OCI-LY3 (cell line): ENCODE measurements at regions not wholly inside any gene's neighbourhood (a gene's known extent, or its start where the extent isn't known, plus 50 kb on each side); places are given as distances from the start of the nearest gene placed in this dataset.

ENCODE experiments used
- H2AFZ ChIP-seq: fragments of 200-600, 300-600 bp; shearing (Covaris generic); 2 replicates; pipeline ENCODE4 v1.6.0; 2014; ENCODE audit warnings: antibody characterized with exemption, low read depth, low read length
- H3K27ac ChIP-seq: fragments of 200-600, 300-600 bp; sonication (generic); 2 replicates; pipeline ENCODE4 v1.5.1; 2014; ENCODE audit warnings: mild to moderate bottlenecking, low read length, moderate library complexity, mixed read lengths
- H3K27me3 ChIP-seq: fragments of 200-600, 300-600 bp; sonication (generic); 2 replicates; pipeline ENCODE4 v1.6.1; 2014; ENCODE audit warnings: low read depth, low read length, mixed read lengths
- H3K36me3 ChIP-seq: fragments of 200-600, 300-600 bp; sonication (generic); replicated peaks from 2 replicates; pipeline ENCODE3; 2014; ENCODE audit warnings: low read depth, low read length, mixed read lengths
- H3K4me1 ChIP-seq: fragments of 300-600, 200-600 bp; sonication (generic); 2 replicates; pipeline ENCODE4 v1.6.1; 2014; ENCODE audit warnings: low read length, mixed read lengths
- H3K4me2 ChIP-seq: fragments of 200-600, 300-600 bp; sonication (generic); 2 replicates; pipeline ENCODE4 v1.6.1; 2014; ENCODE audit warnings: low read length, mixed read lengths
- H3K4me3 ChIP-seq: fragments of 300-600, 200-600 bp; sonication (generic); 2 replicates; pipeline ENCODE4 v1.5.1; 2014; ENCODE audit warnings: antibody characterized with exemption, mild to moderate bottlenecking, low read length, moderate library complexity
- H3K79me2 ChIP-seq: fragments of 300-600, 200-600 bp; shearing (Covaris generic); 2 replicates; pipeline ENCODE4 v1.6.1; 2014; ENCODE audit warnings: mild to moderate bottlenecking, low read length, mixed read lengths
- H3K9ac ChIP-seq: fragments of 300-600, 200-600 bp; shearing (Covaris generic); 2 replicates; pipeline ENCODE4 v1.6.0; 2014; ENCODE audit warnings: mild to moderate bottlenecking, low read length, moderate library complexity
- H3K9me3 ChIP-seq: fragments of 200-600, 300-600 bp; shearing (Covaris generic); 2 replicates; pipeline ENCODE4 v1.6.1; 2014; ENCODE audit warnings: low read length, mixed read lengths; ENCODE audit not compliant: insufficient read depth
- H4K20me1 ChIP-seq: fragments of 200-600, 300-600 bp; sonication (generic); 2 replicates; pipeline ENCODE4 v1.6.1; 2016; ENCODE audit warnings: low read length, mixed read lengths; ENCODE audit not compliant: insufficient read depth
- CTCF ChIP-seq: fragments of 200-600, 300-600 bp; sonication (generic); IDR thresholded peaks from 2 replicates; pipeline ENCODE4 v1.5.1; 2014; ENCODE audit warnings: antibody characterized with exemption, low read length, low read depth
- EZH2phosphoT487 ChIP-seq: fragments of 200-600 bp; shearing (Covaris generic); IDR thresholded peaks from 2 replicates; pipeline ENCODE4 v1.6.1; 2018; ENCODE audit warnings: antibody characterized with exemption, mixed run types, low read depth

DNA sequence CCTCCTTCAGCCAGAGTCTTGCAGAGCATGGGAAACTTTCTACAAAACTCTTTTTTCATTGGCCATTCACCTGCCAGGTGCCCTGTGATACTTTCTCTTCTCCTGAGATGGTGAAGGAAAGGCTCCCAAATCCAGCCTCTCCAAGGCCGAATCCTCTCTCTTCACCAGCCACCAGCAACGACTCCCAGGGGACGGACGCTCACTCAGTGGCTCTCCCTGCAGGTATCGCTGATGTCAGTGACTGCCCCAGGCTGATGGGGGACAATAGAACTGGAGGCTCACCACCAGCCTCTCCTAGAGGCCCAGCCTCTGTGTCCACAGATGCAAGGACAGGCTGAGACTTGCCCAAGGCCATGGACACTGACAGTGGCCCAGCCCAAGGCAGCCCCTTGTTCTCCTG is 204.1 kb downstream of the BCL11B start:
- no peaks in the 10 kb centered on the region for H3K36me3 ChIP-seq
- no peak overlapping the region for H3K27ac ChIP-seq
- H3K27me3 ChIP-seq, result no peaks in the 10 kb centered on the region
- H3K79me2 ChIP-seq, result no peaks in the 10 kb centered on the region
- H3K9ac ChIP-seq, result no peak overlapping the region
- H3K4me3 ChIP-seq, result no peak overlapping the region
- H2AFZ ChIP-seq, result no peak overlapping the region
- TF ChIP-seq EZH2phosphoT487 (no peak), CTCF (no peak)
- H3K9me3 ChIP-seq, result no peaks in the 10 kb centered on the region
- H3K4me1 ChIP-seq, result no peaks in the 10 kb centered on the region
- H3K4me2 ChIP-seq, result no peak overlapping the region
- H4K20me1 ChIP-seq, result no peaks in the 10 kb centered on the region

DNA sequence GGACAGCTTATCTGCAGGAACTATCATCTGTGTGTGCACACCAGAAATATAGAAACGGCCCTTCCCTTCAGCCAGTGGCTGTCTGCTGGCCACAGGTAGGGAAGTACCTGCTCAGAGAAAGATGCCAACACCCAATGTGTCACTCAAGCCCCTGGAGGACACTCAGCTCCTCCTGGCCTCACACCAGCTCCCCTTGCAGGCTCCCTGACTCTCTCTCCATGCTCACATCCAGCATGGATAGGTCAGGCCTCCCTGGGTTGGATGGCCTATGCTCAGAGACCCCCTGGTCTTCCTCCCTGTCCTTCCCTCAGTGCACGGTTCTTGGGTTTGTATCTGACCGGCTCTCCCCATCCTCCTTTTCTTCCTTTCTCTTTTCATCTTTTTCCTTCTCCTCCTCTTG is 202.1 kb downstream of the BCL11B start:
- no peak overlapping the region for H3K9ac ChIP-seq
- no peak overlapping the region for H3K4me2 ChIP-seq
- no peaks in the 10 kb centered on the region for H3K4me1 ChIP-seq
- no peak overlapping the region for H3K4me3 ChIP-seq
- H3K27me3 ChIP-seq, result no peaks in the 10 kb centered on the region
- H3K36me3 ChIP-seq, result no peaks in the 10 kb centered on the region
- no peaks in the 10 kb centered on the region for H3K79me2 ChIP-seq
- no peak for TF ChIP-seq EZH2phosphoT487
- no peak overlapping the region for H3K27ac ChIP-seq
- no peaks in the 10 kb centered on the region for H4K20me1 ChIP-seq
- no peaks in the 10 kb centered on the region for H3K9me3 ChIP-seq
- no peak overlapping the region for H2AFZ ChIP-seq

GRCh38 chr14:99072433-99072832 is 199.6 kb downstream of the BCL11B start:
- no peaks in the 10 kb centered on the region for H3K4me1 ChIP-seq
- TF ChIP-seq CTCF (no peak), EZH2phosphoT487 (no peak)
- no peaks in the 10 kb centered on the region for H3K9me3 ChIP-seq
- no peak overlapping the region for H3K4me3 ChIP-seq
- no peak overlapping the region for H3K27ac ChIP-seq
- no peaks in the 10 kb centered on the region for H4K20me1 ChIP-seq
- H2AFZ ChIP-seq, result no peak overlapping the region
- H3K4me2 ChIP-seq, result no peak overlapping the region
- H3K36me3 ChIP-seq, result no peaks in the 10 kb centered on the region
- H3K79me2 ChIP-seq, result no peaks in the 10 kb centered on the region
- no peak overlapping the region for H3K9ac ChIP-seq
- no peaks in the 10 kb centered on the region for H3K27me3 ChIP-seq

DNA sequence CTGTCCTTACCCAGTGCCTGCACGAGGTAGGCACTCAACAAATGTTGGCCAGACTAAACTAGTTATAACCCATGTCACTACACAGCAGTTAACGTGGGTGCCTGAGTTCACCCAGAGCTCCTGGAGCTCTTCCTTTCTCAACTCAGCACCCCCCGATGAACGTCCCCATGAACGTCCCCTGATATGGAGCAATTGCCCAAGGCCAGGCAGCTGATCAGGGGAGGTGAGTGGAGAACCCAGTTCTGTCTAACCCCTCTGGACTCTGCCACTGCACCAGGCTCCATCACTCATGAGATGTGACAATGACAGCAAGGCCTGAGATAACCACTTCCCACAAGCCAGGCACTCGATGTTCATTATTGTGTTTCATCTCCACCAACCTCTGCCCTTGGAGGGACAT is 199.0 kb downstream of the BCL11B start:
- Histone ChIP-seq H3K79me2 (no peaks in the 10 kb centered on the region), H3K4me3 (no peak overlapping the region), H3K36me3 (no peaks in the 10 kb centered on the region), H4K20me1 (no peaks in the 10 kb centered on the region), H3K9ac (no peak overlapping the region), H3K27ac (no peak overlapping the region), H3K9me3 (no peaks in the 10 kb centered on the region), H2AFZ (no peak overlapping the region), H3K4me2 (no peak overlapping the region), H3K4me1 (no peaks in the 10 kb centered on the region), H3K27me3 (no peaks in the 10 kb centered on the region)
- TF ChIP-seq CTCF (no peak), EZH2phosphoT487 (no peak)

DNA sequence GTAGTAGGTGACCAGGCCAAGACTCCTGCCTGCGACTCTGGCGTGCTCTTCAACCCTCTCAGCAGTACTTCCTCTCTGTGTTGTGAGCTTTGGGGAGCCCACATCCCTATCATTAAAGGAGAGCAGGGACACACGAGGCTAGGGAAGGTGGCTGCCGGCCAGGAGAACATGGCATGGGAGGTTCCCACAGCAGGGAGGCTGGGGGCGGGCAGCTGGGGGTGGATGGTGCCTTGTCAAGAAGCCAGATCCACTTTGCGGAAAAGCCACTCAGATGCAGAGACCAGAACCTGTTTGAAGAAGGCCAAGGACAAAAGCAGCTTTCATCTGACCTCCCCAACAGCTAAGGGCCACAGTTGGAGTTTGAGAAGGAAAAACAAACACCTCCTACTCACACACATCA is 198.6 kb downstream of the BCL11B start:
- H3K27me3 ChIP-seq, result no peaks in the 10 kb centered on the region
- H2AFZ ChIP-seq, result no peak overlapping the region
- H3K36me3 ChIP-seq, result no peaks in the 10 kb centered on the region
- H3K4me3 ChIP-seq, result no peak overlapping the region
- no peak for TF ChIP-seq CTCF
- TF ChIP-seq EZH2phosphoT487, result no peak
- H3K4me2 ChIP-seq, result no peak overlapping the region
- no peak overlapping the region for H3K27ac ChIP-seq
- no peaks in the 10 kb centered on the region for H3K9me3 ChIP-seq
- H4K20me1 ChIP-seq, result no peaks in the 10 kb centered on the region
- no peaks in the 10 kb centered on the region for H3K4me1 ChIP-seq
- H3K79me2 ChIP-seq, result no peaks in the 10 kb centered on the region
- H3K9ac ChIP-seq, result no peak overlapping the region
